MM.1S (cell line): ENCODE measurements at regions not wholly inside any gene's neighbourhood (a gene's known extent, or its start where the extent isn't known, plus 50 kb on each side); places are given as distances from the start of the nearest gene placed in this dataset.

ENCODE experiments used
- EZH2phosphoT487 ChIP-seq: fragments of 300-600 bp; sonication (generic); IDR thresholded peaks from 2 replicates; pipeline ENCODE4 v1.6.1; 2018; ENCODE audit warnings: antibody characterized with exemption, low read length
- TF ChIP-seq, protein P1 (sequence below): fragments of 300-600 bp; sonication (generic); IDR thresholded peaks from 2 replicates; pipeline ENCODE4 v1.5.1; 2016; ENCODE audit warnings: antibody characterized with exemption, low read length, mixed read lengths

DNA sequence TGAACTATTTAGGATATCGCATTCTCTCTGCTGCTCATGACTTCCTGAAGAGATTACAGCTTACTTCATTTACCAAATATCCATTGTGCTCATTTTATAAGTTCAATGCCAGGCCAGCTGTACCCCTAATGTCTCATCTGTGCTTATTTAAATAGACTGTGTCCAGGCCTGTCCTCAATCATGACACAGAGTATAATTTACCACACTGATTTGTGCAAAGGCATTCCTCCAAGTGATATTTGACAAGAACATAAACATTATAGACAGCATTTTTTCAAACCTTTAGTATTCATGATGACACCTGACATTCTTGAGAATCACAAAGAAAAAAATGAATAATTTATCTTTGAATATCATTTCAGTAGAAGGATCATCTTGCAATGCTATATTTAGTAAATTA, 260.1 kb upstream of the SEMA3D start:
- TF ChIP-seq, protein P1, sequence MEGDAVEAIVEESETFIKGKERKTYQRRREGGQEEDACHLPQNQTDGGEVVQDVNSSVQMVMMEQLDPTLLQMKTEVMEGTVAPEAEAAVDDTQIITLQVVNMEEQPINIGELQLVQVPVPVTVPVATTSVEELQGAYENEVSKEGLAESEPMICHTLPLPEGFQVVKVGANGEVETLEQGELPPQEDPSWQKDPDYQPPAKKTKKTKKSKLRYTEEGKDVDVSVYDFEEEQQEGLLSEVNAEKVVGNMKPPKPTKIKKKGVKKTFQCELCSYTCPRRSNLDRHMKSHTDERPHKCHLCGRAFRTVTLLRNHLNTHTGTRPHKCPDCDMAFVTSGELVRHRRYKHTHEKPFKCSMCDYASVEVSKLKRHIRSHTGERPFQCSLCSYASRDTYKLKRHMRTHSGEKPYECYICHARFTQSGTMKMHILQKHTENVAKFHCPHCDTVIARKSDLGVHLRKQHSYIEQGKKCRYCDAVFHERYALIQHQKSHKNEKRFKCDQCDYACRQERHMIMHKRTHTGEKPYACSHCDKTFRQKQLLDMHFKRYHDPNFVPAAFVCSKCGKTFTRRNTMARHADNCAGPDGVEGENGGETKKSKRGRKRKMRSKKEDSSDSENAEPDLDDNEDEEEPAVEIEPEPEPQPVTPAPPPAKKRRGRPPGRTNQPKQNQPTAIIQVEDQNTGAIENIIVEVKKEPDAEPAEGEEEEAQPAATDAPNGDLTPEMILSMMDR, result no peak
- TF ChIP-seq EZH2phosphoT487, result no peak
